ENCODE measurements at regions not wholly inside any gene's neighbourhood (a gene's known extent, or its start where the extent isn't known, plus 50 kb on each side); places are given as distances from the start of the nearest gene placed in this dataset.

- H3K9me3 ChIP-seq, result no peaks in the 10 kb centered on the region
- WGBS, result 71% methylated on average over 8 of the region's 10 CpGs
- peaks cover 12% of the 10 kb centered on the region for H3K27me3 ChIP-seq
- DNase-seq (ENCODE audit: low spot score in 2 of 2), result no peak
- no peaks in the 10 kb centered on the region for H3K36me3 ChIP-seq
- TF ChIP-seq CTCF (IDR thresholded peaks at IDR 0.05) (no peak), EP300 (IDR thresholded peaks at IDR 0.05) (no peak), POLR2A (IDR thresholded peaks at IDR 0.05) (no peak), POLR2AphosphoS5 (IDR thresholded peaks at IDR 0.05) (no peak)
- H3K27ac ChIP-seq, result no peak overlapping the region
- H3K4me1 ChIP-seq, result no peaks in the 10 kb centered on the region
- no peak overlapping the region for H3K4me3 ChIP-seq
These were observed 140.2 kb upstream of the PPP2R2D start for GRCh38 chr10:131760416-131761166.

GRCh38 chr10:131762789-131763696 is 137.8 kb upstream of the PPP2R2D start:
- no peak overlapping the region for H3K4me3 ChIP-seq
- no peaks in the 10 kb centered on the region for H3K36me3 ChIP-seq
- no peak overlapping the region for H3K27ac ChIP-seq
- H3K4me1 ChIP-seq, result no peaks in the 10 kb centered on the region
- peaks cover 12% of the 10 kb centered on the region for H3K27me3 ChIP-seq
- no peak for DNase-seq (ENCODE audit: low spot score in 2 of 2)
- no peaks in the 10 kb centered on the region for H3K9me3 ChIP-seq
- TF ChIP-seq EP300 (IDR thresholded peaks at IDR 0.05), result no peak
- WGBS, result 82% methylated on average over 15 of the region's 15 CpGs

- Histone ChIP-seq H3K36me3 (no peaks in the 10 kb centered on the region), H3K4me1 (no peaks in the 10 kb centered on the region), H3K4me3 (no peak overlapping the region), H3K9me3 (no peaks in the 10 kb centered on the region), H3K27ac (no peak overlapping the region), H3K27me3 (peaks cover 10% of the 10 kb centered on the region)
- WGBS, result 86% methylated on average over 9 of the region's 9 CpGs
- TF ChIP-seq POLR2AphosphoS5 (IDR thresholded peaks at IDR 0.05) (no peak), POLR2A (IDR thresholded peaks at IDR 0.05) (no peak), EP300 (IDR thresholded peaks at IDR 0.05) (no peak), CTCF (IDR thresholded peaks at IDR 0.05) (no peak)
- DNase-seq (ENCODE audit: low spot score in 2 of 2), result no peak
These were observed 135.9 kb upstream of the PPP2R2D start for GRCh38 chr10:131764929-131765328.

GRCh38 chr10:131766096-131766495 is 134.7 kb upstream of the PPP2R2D start:
- no peaks in the 10 kb centered on the region for H3K9me3 ChIP-seq
- H3K27ac ChIP-seq, result no peak overlapping the region
- H3K36me3 ChIP-seq, result no peaks in the 10 kb centered on the region
- TF ChIP-seq CTCF (IDR thresholded peaks at IDR 0.05), result no peak
- TF ChIP-seq POLR2A (IDR thresholded peaks at IDR 0.05), result no peak
- no peak for TF ChIP-seq EP300 (IDR thresholded peaks at IDR 0.05)
- no peak for TF ChIP-seq POLR2AphosphoS5 (IDR thresholded peaks at IDR 0.05)
- peaks cover 17% of the 10 kb centered on the region for H3K27me3 ChIP-seq
- H3K4me3 ChIP-seq, result no peak overlapping the region
- H3K4me1 ChIP-seq, result no peaks in the 10 kb centered on the region
- no peak for DNase-seq (ENCODE audit: low spot score in 2 of 2)
- 91% methylated on average over 14 of the region's 17 CpGs for WGBS

GRCh38 chr10:131767716-131768115 is 133.1 kb upstream of the PPP2R2D start:
- DNase-seq (ENCODE audit: low spot score in 2 of 2), result no peak
- Histone ChIP-seq H3K4me1 (no peaks in the 10 kb centered on the region), H3K9me3 (no peaks in the 10 kb centered on the region), H3K27me3 (peaks cover 22% of the 10 kb centered on the region), H3K27ac (no peak overlapping the region), H3K4me3 (no peak overlapping the region), H3K36me3 (no peaks in the 10 kb centered on the region)
- 75% methylated on average over 7 of the region's 7 CpGs for WGBS
- TF ChIP-seq POLR2A (IDR thresholded peaks at IDR 0.05) (no peak), POLR2AphosphoS5 (IDR thresholded peaks at IDR 0.05) (no peak), CTCF (IDR thresholded peaks at IDR 0.05) (no peak), EP300 (IDR thresholded peaks at IDR 0.05) (no peak)

Measured in suprapubic skin (tissue), 4 donors.